ENCODE measurements at regions not wholly inside any gene's neighbourhood (a gene's known extent, or its start where the extent isn't known, plus 50 kb on each side); places are given as distances from the start of the nearest gene placed in this dataset.

DNA sequence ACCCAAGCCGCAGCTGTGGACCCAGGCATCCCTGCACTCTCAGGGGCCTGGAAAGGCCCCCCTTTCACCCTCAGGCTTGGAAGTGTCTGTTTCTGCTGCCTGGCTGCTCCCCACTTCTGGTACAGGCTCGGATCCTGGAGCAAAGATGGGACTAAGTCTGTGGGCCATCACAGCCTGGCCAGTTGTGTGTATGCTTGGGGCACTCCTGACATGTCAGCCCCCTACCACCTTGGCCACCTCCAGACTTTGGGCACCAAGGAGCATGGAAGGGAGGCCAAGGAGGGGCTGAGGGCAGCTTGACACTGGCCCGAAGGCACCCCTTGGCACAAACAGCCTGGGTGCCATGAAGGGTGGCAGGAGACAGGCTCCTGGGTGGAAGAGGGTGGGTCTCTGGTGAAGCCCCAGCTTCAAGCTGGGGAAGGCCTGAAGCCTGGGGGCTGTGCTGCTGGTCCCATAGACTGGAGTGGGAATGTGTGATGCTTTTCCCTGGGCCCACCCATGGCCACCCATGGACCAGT is 799.4 kb upstream of the AGA start:
- ChIA-PET POLR2A (no interaction called here), CTCF (no interaction called here)
- H3K27ac ChIP-seq (ENCODE audit: low read depth, low read length), result no peak overlapping the region
- no peaks in the 10 kb centered on the region for H3K27me3 ChIP-seq (ENCODE audit: insufficient read depth, low read length, poor library complexity, severe bottlenecking)
- H3K36me3 Mint-ChIP-seq, result no peaks in the 10 kb centered on the region
- H3K4me3 ChIP-seq (ENCODE audit: low read length), result no peak overlapping the region
- H3K36me3 ChIP-seq (ENCODE audit: insufficient read depth, low read length), result no peaks in the 10 kb centered on the region
- H3K4me3 Mint-ChIP-seq, result no peak overlapping the region
- H3K4me1 ChIP-seq (ENCODE audit: insufficient read depth, low read length), result no peaks in the 10 kb centered on the region
- no peaks in the 10 kb centered on the region for H3K4me1 Mint-ChIP-seq
- H3K27ac Mint-ChIP-seq, result no peak overlapping the region
- H3K9me3 Mint-ChIP-seq, result peaks cover 0 to 22% (median 2%) of the 10 kb centered on the region in 5 donors
- DNase-seq, result no peak
- no peaks in the 10 kb centered on the region for H3K27me3 Mint-ChIP-seq
- H3K9me3 ChIP-seq (ENCODE audit: low read length), result no peaks in the 10 kb centered on the region

DNA sequence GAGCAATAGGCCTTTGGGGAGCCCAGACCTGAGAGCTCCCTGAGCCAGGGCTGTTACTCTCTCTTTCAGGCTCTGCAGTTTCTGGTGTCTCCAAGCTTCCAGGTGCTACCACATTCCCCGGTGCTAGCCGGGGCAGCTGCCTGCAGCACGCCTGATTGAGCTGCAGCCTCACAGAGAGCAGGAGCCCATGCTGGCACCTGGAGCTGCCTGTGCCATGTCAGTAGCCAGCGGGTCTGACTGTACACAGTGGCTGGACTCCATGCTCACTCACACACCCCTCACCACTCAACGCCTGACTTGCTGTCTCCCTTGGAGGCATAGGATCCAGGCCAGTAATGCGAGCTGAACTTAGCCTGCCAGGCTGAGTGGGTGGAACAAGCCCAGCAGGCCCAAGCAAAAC is 800.4 kb upstream of the AGA start:
- Histone ChIP-seq H3K27me3 (ENCODE audit: insufficient read depth, low read length, poor library complexity, severe bottlenecking) (no peaks in the 10 kb centered on the region), H3K9me3 (ENCODE audit: low read length) (no peaks in the 10 kb centered on the region), H3K36me3 (ENCODE audit: insufficient read depth, low read length) (no peaks in the 10 kb centered on the region), H3K4me3 (ENCODE audit: low read length) (no peak overlapping the region), H3K27ac (ENCODE audit: low read depth, low read length) (no peak overlapping the region), H3K4me1 (ENCODE audit: insufficient read depth, low read length) (no peaks in the 10 kb centered on the region)
- CTCF ChIA-PET, result no interaction called here
- Mint-ChIP-seq H3K27ac (no peak overlapping the region), H3K4me3 (no peak overlapping the region), H3K27me3 (no peaks in the 10 kb centered on the region), H3K4me1 (no peaks in the 10 kb centered on the region), H3K9me3 (peaks cover 0 to 24% (median 3%) of the 10 kb centered on the region in 5 donors), H3K36me3 (no peaks in the 10 kb centered on the region)
- POLR2A ChIA-PET, result no interaction called here
- DNase-seq, result no peak

- Histone ChIP-seq H3K4me3 (ENCODE audit: low read length) (no peak overlapping the region), H3K4me1 (ENCODE audit: insufficient read depth, low read length) (no peaks in the 10 kb centered on the region), H3K9me3 (ENCODE audit: low read length) (no peaks in the 10 kb centered on the region), H3K27me3 (ENCODE audit: insufficient read depth, low read length, poor library complexity, severe bottlenecking) (no peaks in the 10 kb centered on the region), H3K36me3 (ENCODE audit: insufficient read depth, low read length) (no peaks in the 10 kb centered on the region), H3K27ac (ENCODE audit: low read depth, low read length) (no peak overlapping the region)
- Mint-ChIP-seq H3K4me1 (no peaks in the 10 kb centered on the region), H3K36me3 (no peaks in the 10 kb centered on the region), H3K27ac (no peak overlapping the region), H3K9me3 (peaks cover 0 to 15% (median 3%) of the 10 kb centered on the region in 5 donors), H3K27me3 (no peaks in the 10 kb centered on the region), H3K4me3 (no peak overlapping the region)
- DNase-seq, result no peak
- CTCF ChIA-PET, result no interaction called here
- POLR2A ChIA-PET, result no interaction called here
These were observed 802.5 kb upstream of the AGA start for GRCh38 chr4:178244785-178245184.

DNA sequence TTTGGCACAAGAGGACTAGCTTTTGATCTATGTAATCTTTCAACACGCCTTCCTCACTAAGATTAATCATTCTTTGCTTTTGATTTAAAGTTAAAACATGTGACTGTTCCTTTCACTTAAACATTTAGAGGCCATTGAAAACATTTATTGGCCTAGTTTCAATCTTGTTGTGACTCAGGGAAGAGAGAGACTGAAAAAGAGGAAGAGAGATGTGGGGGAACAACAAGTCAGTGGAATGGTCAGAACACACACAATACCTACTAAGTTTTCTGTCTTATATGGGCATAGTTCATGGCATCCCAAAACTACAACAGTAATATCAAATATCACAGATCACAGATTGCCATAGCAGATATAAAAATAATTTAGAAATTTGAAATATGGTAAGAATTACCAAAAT is 812.9 kb upstream of the AGA start:
- no peak overlapping the region for H3K27ac Mint-ChIP-seq
- Histone ChIP-seq H3K4me1 (ENCODE audit: insufficient read depth, low read length) (no peaks in the 10 kb centered on the region), H3K4me3 (ENCODE audit: low read length) (no peak overlapping the region), H3K36me3 (ENCODE audit: insufficient read depth, low read length) (no peaks in the 10 kb centered on the region), H3K9me3 (ENCODE audit: low read length) (no peaks in the 10 kb centered on the region), H3K27me3 (ENCODE audit: insufficient read depth, low read length, poor library complexity, severe bottlenecking) (no peaks in the 10 kb centered on the region), H3K27ac (ENCODE audit: low read depth, low read length) (no peak overlapping the region)
- H3K27me3 Mint-ChIP-seq, result no peaks in the 10 kb centered on the region
- POLR2A ChIA-PET, result no interaction called here
- peaks cover 0 to 18% (median 2%) of the 10 kb centered on the region in 5 donors for H3K9me3 Mint-ChIP-seq
- no peak for DNase-seq
- H3K36me3 Mint-ChIP-seq, result no peaks in the 10 kb centered on the region
- CTCF ChIA-PET, result no interaction called here
- H3K4me1 Mint-ChIP-seq, result no peaks in the 10 kb centered on the region
- H3K4me3 Mint-ChIP-seq, result no peak overlapping the region

DNA sequence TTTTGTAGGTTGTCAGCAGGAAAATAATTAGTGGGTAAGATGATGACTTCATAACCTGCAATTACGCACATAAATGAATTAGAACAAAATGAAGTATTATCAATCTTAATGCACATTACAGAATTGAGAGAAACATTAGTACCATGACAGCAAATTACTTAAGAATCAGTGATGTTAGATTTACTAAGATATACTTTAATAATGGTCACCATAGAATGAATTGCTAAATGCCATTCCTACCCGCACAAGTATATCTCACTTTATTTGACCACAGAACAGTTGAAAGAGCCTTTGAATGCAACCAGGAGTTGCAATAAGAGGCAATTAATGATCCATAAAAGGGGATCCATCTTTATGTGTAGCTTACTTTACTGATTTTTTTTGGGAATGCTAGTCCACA is 816.4 kb upstream of the AGA start:
- no peak for DNase-seq
- H3K4me1 ChIP-seq (ENCODE audit: insufficient read depth, low read length), result no peaks in the 10 kb centered on the region
- H3K27me3 Mint-ChIP-seq, result no peaks in the 10 kb centered on the region
- no peaks in the 10 kb centered on the region for H3K36me3 ChIP-seq (ENCODE audit: insufficient read depth, low read length)
- no peak overlapping the region for H3K4me3 Mint-ChIP-seq
- no peaks in the 10 kb centered on the region for H3K9me3 ChIP-seq (ENCODE audit: low read length)
- no peaks in the 10 kb centered on the region for H3K27me3 ChIP-seq (ENCODE audit: insufficient read depth, low read length, poor library complexity, severe bottlenecking)
- peaks cover 0 to 8% (median 2%) of the 10 kb centered on the region in 5 donors for H3K9me3 Mint-ChIP-seq
- ChIA-PET POLR2A (no interaction called here), CTCF (no interaction called here)
- H3K27ac Mint-ChIP-seq, result no peak overlapping the region
- H3K36me3 Mint-ChIP-seq, result no peaks in the 10 kb centered on the region
- H3K27ac ChIP-seq (ENCODE audit: low read depth, low read length), result no peak overlapping the region
- H3K4me1 Mint-ChIP-seq, result no peaks in the 10 kb centered on the region
- H3K4me3 ChIP-seq (ENCODE audit: low read length), result no peak overlapping the region

DNA sequence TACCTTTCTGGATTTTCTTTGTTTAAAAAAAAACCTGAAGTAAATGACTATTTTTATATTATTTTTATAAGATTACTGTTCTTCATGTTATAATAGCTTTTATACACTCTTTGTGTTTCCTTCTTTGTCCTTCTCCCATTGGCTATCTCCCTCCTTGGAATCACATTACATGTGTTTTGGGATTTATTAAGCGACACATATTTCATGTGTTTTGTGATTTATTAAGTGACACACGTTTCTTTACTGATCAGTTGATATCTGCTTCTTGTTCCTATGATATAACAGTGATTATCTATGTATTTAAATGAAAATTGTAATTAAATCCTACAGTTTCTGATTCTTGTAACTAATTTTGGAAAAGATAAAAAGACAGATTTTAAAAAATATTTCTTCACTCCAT is 817.3 kb upstream of the AGA start:
- Histone ChIP-seq H3K36me3 (ENCODE audit: insufficient read depth, low read length) (no peaks in the 10 kb centered on the region), H3K4me1 (ENCODE audit: insufficient read depth, low read length) (no peaks in the 10 kb centered on the region), H3K27ac (ENCODE audit: low read depth, low read length) (no peak overlapping the region), H3K9me3 (ENCODE audit: low read length) (no peaks in the 10 kb centered on the region), H3K4me3 (ENCODE audit: low read length) (no peak overlapping the region), H3K27me3 (ENCODE audit: insufficient read depth, low read length, poor library complexity, severe bottlenecking) (no peaks in the 10 kb centered on the region)
- H3K36me3 Mint-ChIP-seq, result no peaks in the 10 kb centered on the region
- H3K27ac Mint-ChIP-seq, result no peak overlapping the region
- H3K4me1 Mint-ChIP-seq, result no peaks in the 10 kb centered on the region
- no peak for DNase-seq
- no peak overlapping the region for H3K4me3 Mint-ChIP-seq
- H3K9me3 Mint-ChIP-seq, result peaks cover 0 to 11% (median 2%) of the 10 kb centered on the region in 5 donors
- H3K27me3 Mint-ChIP-seq, result no peaks in the 10 kb centered on the region
- ChIA-PET CTCF (no interaction called here), POLR2A (no interaction called here)

- ChIA-PET CTCF (no interaction called here), POLR2A (no interaction called here)
- Mint-ChIP-seq H3K36me3 (no peaks in the 10 kb centered on the region), H3K9me3 (peaks cover 0 to 9% (median 5%) of the 10 kb centered on the region in 5 donors), H3K4me1 (no peaks in the 10 kb centered on the region), H3K27ac (no peak overlapping the region), H3K4me3 (no peak overlapping the region), H3K27me3 (no peaks in the 10 kb centered on the region)
- Histone ChIP-seq H3K27ac (ENCODE audit: low read depth, low read length) (no peak overlapping the region), H3K9me3 (ENCODE audit: low read length) (no peaks in the 10 kb centered on the region), H3K27me3 (ENCODE audit: insufficient read depth, low read length, poor library complexity, severe bottlenecking) (no peaks in the 10 kb centered on the region), H3K36me3 (ENCODE audit: insufficient read depth, low read length) (no peaks in the 10 kb centered on the region), H3K4me1 (ENCODE audit: insufficient read depth, low read length) (no peaks in the 10 kb centered on the region), H3K4me3 (ENCODE audit: low read length) (no peak overlapping the region)
- no peak for DNase-seq
These were observed 821.8 kb upstream of the AGA start for GRCh38 chr4:178264001-178264400.

- Mint-ChIP-seq H3K36me3 (no peaks in the 10 kb centered on the region), H3K4me3 (no peak overlapping the region), H3K4me1 (no peaks in the 10 kb centered on the region), H3K27me3 (peaks cover 0 to 2% of the 10 kb centered on the region in 2 donors), H3K9me3 (peaks cover 0 to 15% (median 5%) of the 10 kb centered on the region in 5 donors), H3K27ac (no peak overlapping the region)
- Histone ChIP-seq H3K4me3 (ENCODE audit: low read length) (no peak overlapping the region), H3K27ac (ENCODE audit: low read depth, low read length) (no peak overlapping the region), H3K4me1 (ENCODE audit: insufficient read depth, low read length) (no peaks in the 10 kb centered on the region), H3K9me3 (ENCODE audit: low read length) (no peaks in the 10 kb centered on the region), H3K36me3 (ENCODE audit: insufficient read depth, low read length) (no peaks in the 10 kb centered on the region), H3K27me3 (ENCODE audit: insufficient read depth, low read length, poor library complexity, severe bottlenecking) (no peaks in the 10 kb centered on the region)
- ChIA-PET POLR2A (no interaction called here), CTCF (no interaction called here)
- no peak for DNase-seq
These were observed 829.1 kb upstream of the AGA start for GRCh38 chr4:178271386-178271785.

DNA sequence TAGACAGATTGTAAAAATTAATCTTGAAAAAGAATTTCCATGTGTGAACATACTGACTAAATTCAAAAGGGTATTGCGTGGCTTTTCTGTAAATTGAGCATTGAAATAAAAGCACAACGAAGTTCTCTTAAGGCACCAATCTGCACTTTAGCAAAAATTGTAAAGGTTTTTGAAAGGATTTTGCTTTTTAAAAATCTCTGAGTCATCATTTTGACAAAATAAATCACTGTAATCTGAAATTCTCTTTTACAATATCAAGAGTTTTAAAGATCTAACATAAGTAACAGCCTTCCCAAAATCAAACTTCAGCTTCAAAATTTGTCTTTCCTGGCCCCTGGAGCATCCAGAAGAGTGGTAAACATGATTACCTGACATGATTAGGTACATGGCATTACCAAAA is 830.9 kb upstream of the AGA start:
- Mint-ChIP-seq H3K27me3 (peaks cover 0 to 2% of the 10 kb centered on the region in 2 donors), H3K4me3 (no peak overlapping the region), H3K36me3 (no peaks in the 10 kb centered on the region), H3K4me1 (no peaks in the 10 kb centered on the region), H3K9me3 (peaks cover 2 to 20% (median 4%) of the 10 kb centered on the region in 5 donors), H3K27ac (no peak overlapping the region)
- no peak overlapping the region for H3K27ac ChIP-seq (ENCODE audit: low read depth, low read length)
- no peak for DNase-seq
- ChIA-PET CTCF (no interaction called here), POLR2A (no interaction called here)
- H3K9me3 ChIP-seq (ENCODE audit: low read length), result no peaks in the 10 kb centered on the region
- H3K4me3 ChIP-seq (ENCODE audit: low read length), result no peak overlapping the region
- no peaks in the 10 kb centered on the region for H3K4me1 ChIP-seq (ENCODE audit: insufficient read depth, low read length)
- no peaks in the 10 kb centered on the region for H3K27me3 ChIP-seq (ENCODE audit: insufficient read depth, low read length, poor library complexity, severe bottlenecking)
- H3K36me3 ChIP-seq (ENCODE audit: insufficient read depth, low read length), result no peaks in the 10 kb centered on the region
